ENCODE measurements at regions not wholly inside any gene's neighbourhood (a gene's known extent, or its start where the extent isn't known, plus 50 kb on each side); places are given as distances from the start of the nearest gene placed in this dataset.

DNA sequence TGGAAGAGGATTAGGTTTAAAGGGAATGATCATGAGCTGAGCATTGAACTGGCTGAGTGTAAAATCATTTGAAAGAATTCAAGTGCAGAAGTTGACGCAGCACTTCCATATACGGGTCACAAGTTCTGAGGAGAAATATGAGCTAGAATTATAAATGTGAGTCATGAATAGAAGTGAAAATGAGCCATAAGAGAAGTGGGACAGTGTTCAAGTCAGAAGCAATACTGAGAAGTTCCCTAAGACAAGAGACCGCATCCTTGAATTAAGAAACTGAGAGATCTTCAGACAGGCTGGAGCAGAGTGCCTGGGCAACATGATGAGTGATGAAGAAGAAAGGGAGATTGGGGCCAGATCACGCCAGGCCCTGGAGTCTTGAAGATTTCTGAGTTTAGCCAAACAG is 209.7 kb downstream of the TBX18 start:
- TF ChIP-seq, protein P1, sequence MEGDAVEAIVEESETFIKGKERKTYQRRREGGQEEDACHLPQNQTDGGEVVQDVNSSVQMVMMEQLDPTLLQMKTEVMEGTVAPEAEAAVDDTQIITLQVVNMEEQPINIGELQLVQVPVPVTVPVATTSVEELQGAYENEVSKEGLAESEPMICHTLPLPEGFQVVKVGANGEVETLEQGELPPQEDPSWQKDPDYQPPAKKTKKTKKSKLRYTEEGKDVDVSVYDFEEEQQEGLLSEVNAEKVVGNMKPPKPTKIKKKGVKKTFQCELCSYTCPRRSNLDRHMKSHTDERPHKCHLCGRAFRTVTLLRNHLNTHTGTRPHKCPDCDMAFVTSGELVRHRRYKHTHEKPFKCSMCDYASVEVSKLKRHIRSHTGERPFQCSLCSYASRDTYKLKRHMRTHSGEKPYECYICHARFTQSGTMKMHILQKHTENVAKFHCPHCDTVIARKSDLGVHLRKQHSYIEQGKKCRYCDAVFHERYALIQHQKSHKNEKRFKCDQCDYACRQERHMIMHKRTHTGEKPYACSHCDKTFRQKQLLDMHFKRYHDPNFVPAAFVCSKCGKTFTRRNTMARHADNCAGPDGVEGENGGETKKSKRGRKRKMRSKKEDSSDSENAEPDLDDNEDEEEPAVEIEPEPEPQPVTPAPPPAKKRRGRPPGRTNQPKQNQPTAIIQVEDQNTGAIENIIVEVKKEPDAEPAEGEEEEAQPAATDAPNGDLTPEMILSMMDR (IDR thresholded peaks at IDR 0.05), result no peak
- no peak for TF ChIP-seq EZH2 (IDR thresholded peaks at IDR 0.05)
- no peak for TF ChIP-seq EZH2phosphoT487 (IDR thresholded peaks at IDR 0.05)

All from neural progenitor cell (in vitro differentiated cells).